Neuronal stem cell (in vitro differentiated cells): ENCODE measurements at regions not wholly inside any gene's neighbourhood (a gene's known extent, or its start where the extent isn't known, plus 50 kb on each side); places are given as distances from the start of the nearest gene placed in this dataset.

Experiments used
- DNase-seq: peaks from one replicate; pipeline ENCODE4 v3.0.0-alpha.2; 2013; ENCODE audit warnings: low spot score
- H2AFZ ChIP-seq: one replicate; pipeline ENCODE4 v1.6.1; 2013; ENCODE audit warnings: mild to moderate bottlenecking, low read length, inconsistent platforms
- H2AK5ac ChIP-seq: 2 replicates; pipeline ENCODE4 v1.6.1; 2013; ENCODE audit warnings: low read depth, mild to moderate bottlenecking, inconsistent platforms, low read length, moderate library complexity, mixed read lengths
- H2BK120ac ChIP-seq: 2 replicates; pipeline ENCODE4 v1.6.1; 2013; ENCODE audit warnings: low read depth, mild to moderate bottlenecking, inconsistent platforms, low read length, moderate library complexity, mixed read lengths
- H2BK12ac ChIP-seq: one replicate; pipeline ENCODE4 v1.6.1; 2013; ENCODE audit warnings: low read length, inconsistent platforms
- H2BK15ac ChIP-seq: 2 replicates; pipeline ENCODE4 v1.6.1; 2013; ENCODE audit warnings: mild to moderate bottlenecking, low read length, inconsistent platforms, mixed read lengths
- H2BK5ac ChIP-seq: one replicate; pipeline ENCODE4 v1.6.1; 2013; ENCODE audit warnings: inconsistent platforms, mild to moderate bottlenecking, low read length, moderate library complexity
- H3K14ac ChIP-seq: one replicate; pipeline ENCODE4 v1.6.1; 2013; ENCODE audit warnings: low read length, inconsistent platforms
- H3K18ac ChIP-seq: 2 replicates; pipeline ENCODE4 v1.6.1; 2013; ENCODE audit warnings: low read length, inconsistent platforms
- H3K23ac ChIP-seq: 2 replicates; pipeline ENCODE4 v1.6.1; 2013; ENCODE audit warnings: low read depth, mild to moderate bottlenecking, mixed read lengths, low read length, inconsistent platforms; ENCODE audit not compliant: poor library complexity
- H3K27ac ChIP-seq: replicated peaks from 3 replicates; pipeline ENCODE4 v1.5.1; 2013; ENCODE audit warnings: low read length, inconsistent platforms
- H3K27me3 ChIP-seq, 3 experiments: 2 replicates each; pipeline ENCODE4 v1.6.1; 2013; ENCODE audit warnings: low read length in 3 of 3, mild to moderate bottlenecking in 2 of 3, inconsistent platforms in 1 of 3, low read depth in 1 of 3, mixed read lengths in 1 of 3, moderate library complexity in 1 of 3; ENCODE audit not compliant: control insufficient read depth in 3 of 3, insufficient read depth in 3 of 3
- H3K36me3 ChIP-seq, 2 donors: replicated peaks in 1 of 2; 2 replicates each; pipeline ENCODE4 v1.6.1; 2013; ENCODE audit warnings: low read length in 2 of 2; ENCODE audit not compliant: control insufficient read depth in 2 of 2, insufficient read depth in 2 of 2
- H3K4ac ChIP-seq: 2 replicates; pipeline ENCODE4 v1.6.1; 2013; ENCODE audit warnings: inconsistent platforms, mild to moderate bottlenecking, low read length, moderate library complexity
- H3K4me1 ChIP-seq, 2 donors: 1 replicate in 1 of 2; 2 replicates in 1 of 2; pipeline ENCODE4 v1.6.1; 2013; ENCODE audit warnings: low read length in 2 of 2, low read depth in 1 of 2; ENCODE audit not compliant: control insufficient read depth in 2 of 2, insufficient read depth in 1 of 2
- H3K4me2 ChIP-seq: one replicate; pipeline ENCODE4 v1.6.1; 2013; ENCODE audit warnings: mild to moderate bottlenecking, low read length, inconsistent platforms; ENCODE audit not compliant: insufficient read depth, poor library complexity, severe bottlenecking
- H3K4me3 ChIP-seq, 2 donors: 2 replicates each; pipeline ENCODE4 v1.5.1; 2013; ENCODE audit warnings: low read length in 2 of 2, mild to moderate bottlenecking in 2 of 2, inconsistent platforms in 1 of 2, moderate library complexity in 1 of 2
- H3K79me1 ChIP-seq: one replicate; pipeline ENCODE4 v1.6.1; 2013; ENCODE audit warnings: low read depth, mild to moderate bottlenecking, inconsistent platforms, low read length, moderate library complexity
- H3K9ac ChIP-seq: one replicate; pipeline ENCODE4 v1.6.1; 2013; ENCODE audit warnings: mild to moderate bottlenecking, low read depth, low read length, inconsistent platforms; ENCODE audit not compliant: poor library complexity
- H3K9me3 ChIP-seq, 2 donors: replicated peaks in 1 of 2; 2 replicates each; pipeline versions ENCODE3 to v1.6.1; 2013; ENCODE audit warnings: low read length in 2 of 2, mild to moderate bottlenecking in 2 of 2, inconsistent platforms in 1 of 2, low read depth in 1 of 2, mixed read lengths in 1 of 2, moderate library complexity in 1 of 2; ENCODE audit not compliant: control insufficient read depth in 2 of 2, insufficient read depth in 1 of 2
- H4K8ac ChIP-seq: one replicate; pipeline ENCODE4 v1.6.1; 2013; ENCODE audit warnings: low read depth, mild to moderate bottlenecking, inconsistent platforms, low read length, moderate library complexity
- H4K91ac ChIP-seq: one replicate; pipeline ENCODE4 v1.6.1; 2013; ENCODE audit warnings: low read length, low read depth, mild to moderate bottlenecking, inconsistent platforms; ENCODE audit not compliant: poor library complexity
- WGBS, 2 donors: extraction: QIAGEN DNeasy Blood & Tissue Kit; methylation state at CpG; one replicate each; pipeline ENCODE4 v1.1.7; 2013; ENCODE audit warnings: missing lambda C conversion rate in 2 of 2, mixed read lengths in 1 of 2; ENCODE audit not compliant: insufficient read length in 2 of 2, insufficient replicate concordance in 1 of 2; ENCODE audit errors: extremely low coverage in 2 of 2; 5-methylcytosine and 5-hydroxymethylcytosine counted together

- Histone ChIP-seq H3K79me1 (no peaks in the 10 kb centered on the region), H3K4ac (no peak overlapping the region), H2BK15ac (no peak overlapping the region), H4K91ac (no peak overlapping the region), H3K9ac (no peak overlapping the region), H3K23ac (no peak overlapping the region), H4K8ac (no peak overlapping the region), H3K14ac (no peak overlapping the region), H3K4me3 (no peak overlapping the region), H2BK5ac (no peak overlapping the region), H3K27me3 (no peaks in the 10 kb centered on the region), H3K9me3 (no peaks in the 10 kb centered on the region), H2AK5ac (no peak overlapping the region), H3K4me1 (no peaks in the 10 kb centered on the region), H3K18ac (no peak overlapping the region), H3K4me2 (no peak overlapping the region), H2BK12ac (no peak overlapping the region), H2AFZ (no peak overlapping the region), H3K36me3 (peaks cover 0 to 2% of the 10 kb centered on the region in 2 donors), H2BK120ac (no peak overlapping the region), H3K27ac (no peak overlapping the region)
- whole genome bisulfite sequencing, 2 donors = no CpG with 5 or more reads among the region's 2 CpGs
- no peak for DNase-seq
Observed at GRCh38 chr2:150762571-150762970, 275.1 kb upstream of the RND3 start.

- Histone ChIP-seq H4K8ac (no peak overlapping the region), H3K4me1 (no peaks in the 10 kb centered on the region), H2BK15ac (no peak overlapping the region), H2BK12ac (no peak overlapping the region), H4K91ac (no peak overlapping the region), H3K4me3 (no peak overlapping the region), H3K14ac (no peak overlapping the region), H3K9me3 (no peaks in the 10 kb centered on the region), H3K9ac (no peak overlapping the region), H3K18ac (no peak overlapping the region), H2AFZ (no peak overlapping the region), H3K27me3 (no peaks in the 10 kb centered on the region), H2AK5ac (no peak overlapping the region), H3K4me2 (no peak overlapping the region), H2BK5ac (no peak overlapping the region), H3K79me1 (no peaks in the 10 kb centered on the region), H3K23ac (no peak overlapping the region), H2BK120ac (no peak overlapping the region), H3K27ac (no peak overlapping the region), H3K4ac (no peak overlapping the region), H3K36me3 (peaks cover 0 to 2% of the 10 kb centered on the region in 2 donors)
- WGBS, 2 donors = no CpG with 5 or more reads among the region's 1 CpG
- no peak for DNase-seq
Observed at GRCh38 chr2:150759531-150759930, 272.1 kb upstream of the RND3 start.

DNA sequence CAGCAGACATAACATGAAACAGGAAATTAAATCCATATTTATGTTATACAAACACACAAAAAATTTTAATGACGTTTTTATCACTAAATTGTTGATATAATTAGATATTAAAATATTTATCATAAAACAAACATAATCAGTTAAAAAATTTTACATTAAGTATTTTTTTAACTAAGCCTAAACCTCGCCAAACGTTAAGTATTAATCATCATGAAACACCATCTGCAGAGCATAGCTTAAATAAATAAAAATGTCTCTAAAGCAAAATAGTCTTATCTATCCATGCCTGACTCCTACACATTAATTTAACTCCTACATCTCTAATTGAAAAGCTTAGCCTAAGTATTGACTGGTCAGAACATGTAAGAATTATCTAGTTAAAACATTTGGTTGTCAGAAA is 271.6 kb upstream of the RND3 start:
- no peaks in the 10 kb centered on the region for H3K36me3 ChIP-seq
- H3K79me1 ChIP-seq = no peaks in the 10 kb centered on the region
- no peak overlapping the region for H3K4me2 ChIP-seq
- no peak overlapping the region for H3K9ac ChIP-seq
- H2BK15ac ChIP-seq = no peak overlapping the region
- H2AFZ ChIP-seq = no peak overlapping the region
- H3K18ac ChIP-seq = no peak overlapping the region
- no peak overlapping the region for H4K8ac ChIP-seq
- no peak overlapping the region for H3K23ac ChIP-seq
- H2BK5ac ChIP-seq = no peak overlapping the region
- no peak overlapping the region for H4K91ac ChIP-seq
- H3K4me3 ChIP-seq = no peak overlapping the region
- no CpG with 5 or more reads among the region's 3 CpGs for WGBS, 2 donors
- DNase-seq = no peak
- H3K27ac ChIP-seq = no peak overlapping the region
- no peaks in the 10 kb centered on the region for H3K27me3 ChIP-seq
- no peak overlapping the region for H3K14ac ChIP-seq
- no peaks in the 10 kb centered on the region for H3K4me1 ChIP-seq
- H3K9me3 ChIP-seq = no peaks in the 10 kb centered on the region
- no peak overlapping the region for H3K4ac ChIP-seq
- no peak overlapping the region for H2BK120ac ChIP-seq
- no peak overlapping the region for H2BK12ac ChIP-seq
- H2AK5ac ChIP-seq = no peak overlapping the region

DNA sequence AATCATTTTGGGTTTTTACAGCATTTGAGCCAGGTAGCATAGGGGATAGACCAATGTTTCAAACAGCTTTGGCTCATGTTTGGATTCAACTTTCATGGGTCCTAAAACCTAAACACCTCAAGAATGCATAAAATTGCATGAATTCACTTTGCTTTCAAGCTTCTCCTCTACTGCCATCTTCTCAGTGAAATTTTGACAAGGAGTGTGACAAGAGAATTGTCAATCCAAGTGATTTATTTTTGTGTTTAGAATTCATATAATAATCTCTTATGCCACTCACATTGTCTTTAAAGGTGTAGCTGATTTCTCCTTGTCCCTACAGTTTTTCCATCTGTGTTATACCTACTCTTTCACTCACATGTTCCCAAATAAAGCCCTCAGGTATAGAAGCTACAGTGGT is 264.8 kb upstream of the RND3 start:
- no peak overlapping the region for H2AK5ac ChIP-seq

More for the DNA sequence above, 264.8 kb upstream of the RND3 start:
- Histone ChIP-seq H3K18ac (no peak overlapping the region), H3K36me3 (no peaks in the 10 kb centered on the region), H3K79me1 (no peaks in the 10 kb centered on the region), H2BK12ac (no peak overlapping the region), H2BK5ac (no peak overlapping the region), H3K27me3 (no peaks in the 10 kb centered on the region), H3K23ac (no peak overlapping the region), H2BK15ac (no peak overlapping the region), H3K9me3 (no peaks in the 10 kb centered on the region), H4K8ac (no peak overlapping the region), H3K9ac (no peak overlapping the region), H2BK120ac (no peak overlapping the region), H3K4me2 (no peak overlapping the region), H3K27ac (no peak overlapping the region), H3K14ac (no peak overlapping the region), H2AFZ (no peak overlapping the region), H3K4me3 (no peak overlapping the region), H3K4ac (no peak overlapping the region), H3K4me1 (no peaks in the 10 kb centered on the region), H4K91ac (no peak overlapping the region)
- no peak for DNase-seq
